Peyer's patch (tissue), 4 donors: ENCODE measurements at regions not wholly inside any gene's neighbourhood (a gene's known extent, or its start where the extent isn't known, plus 50 kb on each side); places are given as distances from the start of the nearest gene placed in this dataset.

Experiments used
- DNase-seq, 3 donors: peaks; one replicate each; pipeline ENCODE4 v3.0.0-alpha.2; 2017 to 2019
- H3K27ac ChIP-seq, 4 donors: fragments of 200-600 bp; sonication (generic); one replicate each; pipeline ENCODE4 v1.5.1; 2016 to 2019
- H3K27me3 ChIP-seq, 2 donors: fragments of 200-600 bp; sonication (generic); one replicate each; pipeline ENCODE4 v1.5.1; 2019
- H3K36me3 ChIP-seq, 3 donors: fragments of 200-600 bp; sonication (generic); one replicate each; pipeline ENCODE4 v1.5.1; 2016 to 2019
- H3K4me1 ChIP-seq, 4 donors: fragments of 200-600 bp; sonication (generic); one replicate each; pipeline ENCODE4 v1.5.1; 2016 to 2019
- H3K4me3 ChIP-seq, 4 donors: fragments of 200-600 bp; sonication (generic); 1 replicate in 3 of 4; 2 replicates in 1 of 4; pipeline ENCODE4 v1.5.1; 2016 to 2019; ENCODE audit warnings: mild to moderate bottlenecking in 1 of 4
- H3K9me3 ChIP-seq, 4 donors: fragments of 200-600 bp; sonication (generic); one replicate each; pipeline ENCODE4 v1.5.1; 2016 to 2019; ENCODE audit warnings: mild to moderate bottlenecking in 1 of 4
- CTCF ChIP-seq, 6 experiments: fragments of 450-650 bp in 4 of 6; fragments of 200-600 bp in 2 of 6; sonication (generic) in 1 of 6; IDR thresholded peaks; one replicate each; pipeline ENCODE4 v1.5.1; 2017 to 2019; ENCODE audit warnings: antibody characterized with exemption in 6 of 6, mild to moderate bottlenecking in 3 of 6, moderate library complexity in 1 of 6
- POLR2A ChIP-seq, 2 donors: fragments of 450-650 bp; IDR thresholded peaks; one replicate each; pipeline ENCODE4 v1.5.1; 2017; ENCODE audit warnings: antibody characterized with exemption in 2 of 2, mild to moderate bottlenecking in 2 of 2, moderate library complexity in 2 of 2

- no peaks in the 10 kb centered on the region for H3K36me3 ChIP-seq
- H3K27me3 ChIP-seq: no peaks in the 10 kb centered on the region
- H3K27ac ChIP-seq: no peak overlapping the region
- DNase-seq: no peak
- TF ChIP-seq CTCF (IDR thresholded peaks at IDR 0.05) (no peak), POLR2A (IDR thresholded peaks at IDR 0.05) (no peak)
- H3K9me3 ChIP-seq: no peaks in the 10 kb centered on the region
- H3K4me3 ChIP-seq: no peak overlapping the region
- H3K4me1 ChIP-seq: no peaks in the 10 kb centered on the region
These were observed 190.2 kb downstream of the ERCC6L2 start for GRCh38 chr9:96065482-96066251.

- DNase-seq: no peak
- Histone ChIP-seq H3K36me3 (no peaks in the 10 kb centered on the region), H3K4me3 (no peak overlapping the region), H3K9me3 (no peaks in the 10 kb centered on the region), H3K27me3 (no peaks in the 10 kb centered on the region), H3K4me1 (no peaks in the 10 kb centered on the region), H3K27ac (no peak overlapping the region)
- TF ChIP-seq POLR2A (IDR thresholded peaks at IDR 0.05): no peak
- TF ChIP-seq CTCF (IDR thresholded peaks at IDR 0.05): no peak
These were observed 189.5 kb downstream of the ERCC6L2 start for GRCh38 chr9:96064826-96065481.

- H3K4me3 ChIP-seq: no peak overlapping the region
- H3K27me3 ChIP-seq: no peaks in the 10 kb centered on the region
- no peak for DNase-seq
- no peaks in the 10 kb centered on the region for H3K36me3 ChIP-seq
- H3K27ac ChIP-seq: no peak overlapping the region
- no peaks in the 10 kb centered on the region for H3K9me3 ChIP-seq
- TF ChIP-seq CTCF (IDR thresholded peaks at IDR 0.05) (no peak), POLR2A (IDR thresholded peaks at IDR 0.05) (no peak)
- no peaks in the 10 kb centered on the region for H3K4me1 ChIP-seq
These were observed 187.4 kb downstream of the ERCC6L2 start for GRCh38 chr9:96062854-96063253.

- TF ChIP-seq POLR2A (IDR thresholded peaks at IDR 0.05): no peak
- TF ChIP-seq CTCF (IDR thresholded peaks at IDR 0.05): no peak
- Histone ChIP-seq H3K36me3 (no peaks in the 10 kb centered on the region), H3K27me3 (no peaks in the 10 kb centered on the region), H3K9me3 (no peaks in the 10 kb centered on the region), H3K4me3 (no peak overlapping the region), H3K27ac (peak overlapping the region in 3 of 4 donors; percentile 5 to 55 (median 47)), H3K4me1 (no peaks in the 10 kb centered on the region)
- no peak for DNase-seq
These were observed 186.5 kb downstream of the ERCC6L2 start for GRCh38 chr9:96062031-96062430.

GRCh38 chr9:96061293-96061987 lies 185.9 kb downstream of the ERCC6L2 start:
- Histone ChIP-seq H3K4me1 (no peaks in the 10 kb centered on the region), H3K36me3 (no peaks in the 10 kb centered on the region), H3K27ac (peak overlapping the region in 3 of 4 donors; percentile 5 to 55 (median 47)), H3K27me3 (no peaks in the 10 kb centered on the region), H3K9me3 (no peaks in the 10 kb centered on the region), H3K4me3 (no peak overlapping the region)
- DNase-seq: peak in 1 of 3 donors; percentile 59
- TF ChIP-seq POLR2A (IDR thresholded peaks at IDR 0.05): no peak
- TF ChIP-seq CTCF (IDR thresholded peaks at IDR 0.05): peak in 4 of 6 experiments; percentile 30 to 50 (median 46)
